ENCODE measurements at regions not wholly inside any gene's neighbourhood (a gene's known extent, or its start where the extent isn't known, plus 50 kb on each side); places are given as distances from the start of the nearest gene placed in this dataset.

DNA sequence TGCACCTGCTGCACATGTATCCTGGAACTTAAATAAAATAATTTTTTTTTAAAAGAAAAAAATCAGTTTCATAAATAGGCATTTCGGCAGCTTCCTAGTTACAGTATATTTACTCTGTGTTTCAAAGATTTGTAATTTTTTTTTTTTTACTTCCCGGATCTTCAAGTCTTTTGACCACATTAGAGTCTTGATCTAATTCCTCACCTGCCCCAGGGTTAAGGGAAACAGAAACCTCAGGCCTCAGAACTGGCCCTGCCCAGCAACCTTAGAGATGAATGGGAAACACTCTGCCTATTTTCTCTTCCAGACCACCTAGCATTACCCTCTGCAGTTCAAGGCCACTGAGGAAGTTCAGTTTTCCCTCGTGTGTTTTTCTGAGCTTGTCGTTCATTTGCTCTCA is 304.0 kb downstream of the MAF start:
- DNase-seq, result no peak
- intact Hi-C loops (cut with DNase I), result no loop called here
- no peak for ATAC-seq (ENCODE audit: poor library complexity)

DNA sequence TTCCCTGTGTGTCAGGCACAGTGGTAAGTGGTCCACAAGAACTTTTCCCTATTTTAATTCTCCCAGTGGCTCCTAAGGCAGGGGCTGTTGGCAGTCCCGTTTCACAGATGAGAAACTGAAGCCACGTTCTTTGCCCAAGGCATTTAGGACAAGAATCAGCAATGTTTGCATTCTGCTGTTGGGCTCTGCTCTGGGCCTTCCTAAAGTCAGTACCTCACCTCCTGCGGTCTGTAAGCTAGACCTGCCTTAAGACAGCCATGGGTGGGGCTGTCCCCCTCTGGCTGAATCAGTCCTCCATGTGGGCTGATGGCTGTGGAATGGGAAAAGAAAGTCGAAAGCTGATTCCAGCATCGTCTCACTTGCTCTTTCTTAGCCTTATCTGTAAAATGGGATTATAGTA is 304.8 kb downstream of the MAF start:
- DNase-seq, result no peak
- intact Hi-C loops (cut with DNase I), result no loop called here
- ATAC-seq (ENCODE audit: poor library complexity), result no peak

DNA sequence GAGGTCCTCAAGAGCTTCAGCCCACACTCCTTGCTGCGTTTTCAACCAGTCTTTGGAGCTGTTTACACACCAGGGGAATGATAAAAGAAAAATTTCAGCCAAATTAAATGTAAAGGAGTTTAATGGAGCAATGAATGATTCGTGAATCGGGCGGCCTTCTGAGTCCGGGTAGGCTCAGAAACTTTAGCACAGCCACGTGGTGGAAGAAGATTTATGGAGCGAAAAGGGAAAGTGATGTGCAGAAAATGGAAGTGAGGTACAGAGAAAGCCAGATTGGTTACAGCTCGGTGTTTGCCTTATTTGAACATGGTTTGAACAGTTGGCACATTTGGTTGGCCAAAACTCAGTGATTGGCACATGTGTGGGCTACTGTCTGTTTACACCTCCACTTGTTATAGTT is 305.4 kb downstream of the MAF start:
- ATAC-seq (ENCODE audit: poor library complexity) (no peak), DNase-seq (no peak)
- intact Hi-C loops (cut with DNase I), result no loop called here

- DNase-seq (no peak), ATAC-seq (ENCODE audit: poor library complexity) (no peak)
- intact Hi-C loops (cut with DNase I), result no loop called here
Measured at GRCh38 chr16:79294568-79294967, 306.0 kb downstream of the MAF start.

DNA sequence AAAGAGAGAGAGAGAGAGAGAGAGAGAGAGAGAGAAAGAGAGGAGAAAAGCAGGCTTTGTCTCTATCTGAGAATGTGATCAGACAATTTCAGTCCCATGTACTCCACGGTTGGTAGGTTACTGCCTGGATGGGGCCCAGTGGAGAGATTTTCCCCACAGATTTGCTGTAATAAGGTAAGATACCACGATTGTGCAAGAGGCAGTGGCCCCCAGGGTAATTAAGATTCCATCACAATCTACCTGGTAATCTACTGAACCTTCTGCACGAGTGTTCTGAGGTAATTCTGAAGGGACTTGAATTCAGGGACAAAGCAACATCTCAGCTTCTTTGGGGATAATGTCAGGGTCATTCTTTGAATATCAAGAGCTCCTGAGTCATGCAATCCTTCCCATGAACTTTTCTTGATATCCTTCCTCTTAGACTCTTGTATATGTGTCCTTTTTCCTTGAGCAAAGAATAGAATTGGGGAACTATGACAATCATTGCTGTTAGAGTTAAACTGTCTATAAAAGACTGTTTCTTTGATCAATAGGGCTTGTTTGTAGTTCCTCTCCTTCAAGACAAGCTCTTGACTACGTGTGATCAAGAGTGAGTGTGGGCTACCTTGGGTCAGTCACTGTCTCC is 306.6 kb downstream of the MAF start:
- no peak for ATAC-seq (ENCODE audit: poor library complexity)
- intact Hi-C loops (cut with DNase I), result no loop called here
- no peak for DNase-seq

GRCh38 chr16:79288066-79288465 is 312.5 kb downstream of the MAF start:
- intact Hi-C loops (cut with DNase I), result no loop called here
- DNase-seq, result no peak

DNA sequence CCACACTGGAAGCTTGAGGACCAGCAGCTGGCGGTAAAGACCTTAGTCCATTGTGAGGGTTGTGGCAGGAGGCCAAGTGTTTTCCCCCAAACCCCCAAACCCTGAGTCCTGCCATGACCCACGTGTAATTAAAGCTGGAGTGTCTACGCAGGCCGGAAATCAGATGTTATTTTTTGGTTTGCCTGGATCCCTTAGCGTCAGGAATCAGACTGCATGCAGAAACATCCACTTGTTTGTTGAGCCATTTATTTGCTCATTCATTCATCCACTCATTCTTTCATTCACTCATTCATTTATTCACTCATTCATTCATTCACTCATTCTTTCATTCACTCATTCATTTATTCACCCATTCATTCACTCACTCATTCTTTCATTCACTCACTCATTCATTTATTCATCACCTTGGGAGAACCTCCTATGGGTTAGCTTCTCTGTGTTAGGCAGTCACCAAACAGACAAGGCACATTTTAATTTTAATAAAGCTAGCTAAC is 313.1 kb downstream of the MAF start:
- DNase-seq, result no peak
- intact Hi-C loops (cut with DNase I), result no loop called here
- ATAC-seq (ENCODE audit: poor library complexity), result peak; percentile 9

More at GRCh38 chr16:79288066-79288465, 312.5 kb downstream of the MAF start:
- no peak for ATAC-seq (ENCODE audit: poor library complexity)

GRCh38 chr16:79286646-79287423 is 313.7 kb downstream of the MAF start:
- intact Hi-C loops (cut with DNase I), result no loop called here
- ATAC-seq (ENCODE audit: poor library complexity), result peak; percentile 80
- DNase-seq, result peak; percentile 66

DNA sequence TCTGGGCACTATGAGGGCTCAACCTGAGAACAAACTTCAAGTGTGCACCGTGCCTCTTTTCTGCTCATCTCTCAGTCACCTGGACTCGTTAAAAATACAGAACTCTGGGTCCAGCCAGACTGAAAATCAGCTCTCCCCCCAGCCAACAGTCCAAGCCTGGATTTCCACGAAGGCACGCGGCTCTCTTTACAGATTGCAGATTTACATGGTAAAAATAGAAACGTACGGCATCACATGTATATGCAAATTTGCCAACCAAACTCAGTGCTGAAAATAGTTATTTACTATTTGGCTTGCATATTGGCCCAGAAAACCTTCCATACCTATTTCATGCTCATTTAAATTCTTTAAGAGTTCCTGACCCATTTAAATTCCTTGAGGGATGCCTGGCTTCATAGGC is 315.8 kb downstream of the MAF start:
- ATAC-seq (ENCODE audit: poor library complexity) (peak; percentile 76), DNase-seq (no peak)
- intact Hi-C loops (cut with DNase I), result no loop called here

GRCh38 chr16:79283578-79283977 is 317.0 kb downstream of the MAF start:
- intact Hi-C loops (cut with DNase I), result no loop called here
- DNase-seq, result no peak

GRCh38 chr16:79282806-79283205 is 317.7 kb downstream of the MAF start:
- ATAC-seq (ENCODE audit: poor library complexity) (no peak), DNase-seq (no peak)
- intact Hi-C loops (cut with DNase I), result no loop called here

More at GRCh38 chr16:79283578-79283977, 317.0 kb downstream of the MAF start:
- ATAC-seq (ENCODE audit: poor library complexity), result no peak

GRCh38 chr16:79278506-79278905 is 322.0 kb downstream of the MAF start:
- no peak for DNase-seq
- intact Hi-C loops (cut with DNase I), result no loop called here
- no peak for ATAC-seq (ENCODE audit: poor library complexity)

DNA sequence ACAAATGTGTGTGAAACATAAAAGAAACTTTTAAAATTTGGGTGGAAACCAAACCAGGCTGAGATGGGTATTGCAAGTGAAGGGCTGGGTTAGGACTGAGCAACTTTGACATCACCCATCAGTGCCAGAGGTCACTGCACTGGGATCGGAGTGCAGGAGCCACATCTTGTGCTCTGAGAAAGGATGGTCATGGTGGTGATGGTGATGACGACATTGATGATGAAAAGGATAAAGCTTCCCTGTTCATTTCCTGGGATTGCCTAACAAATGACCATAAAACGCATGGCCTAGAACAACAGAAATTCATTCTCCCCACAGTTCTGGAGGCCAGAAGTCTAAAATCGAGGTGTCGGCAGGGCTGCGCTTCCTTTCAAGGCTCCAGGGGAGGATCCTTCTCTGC is 324.0 kb downstream of the MAF start:
- intact Hi-C loops (cut with DNase I), result no loop called here
- DNase-seq (no peak), ATAC-seq (ENCODE audit: poor library complexity) (no peak)

- ATAC-seq (ENCODE audit: poor library complexity) (no peak), DNase-seq (no peak)
- intact Hi-C loops (cut with DNase I), result no loop called here
Measured at GRCh38 chr16:79274264-79274663, 326.3 kb downstream of the MAF start.

GRCh38 chr16:79272141-79272577 is 328.4 kb downstream of the MAF start:
- ATAC-seq (ENCODE audit: poor library complexity) (no peak), DNase-seq (no peak)
- intact Hi-C loops (cut with DNase I), result no loop called here

DNA sequence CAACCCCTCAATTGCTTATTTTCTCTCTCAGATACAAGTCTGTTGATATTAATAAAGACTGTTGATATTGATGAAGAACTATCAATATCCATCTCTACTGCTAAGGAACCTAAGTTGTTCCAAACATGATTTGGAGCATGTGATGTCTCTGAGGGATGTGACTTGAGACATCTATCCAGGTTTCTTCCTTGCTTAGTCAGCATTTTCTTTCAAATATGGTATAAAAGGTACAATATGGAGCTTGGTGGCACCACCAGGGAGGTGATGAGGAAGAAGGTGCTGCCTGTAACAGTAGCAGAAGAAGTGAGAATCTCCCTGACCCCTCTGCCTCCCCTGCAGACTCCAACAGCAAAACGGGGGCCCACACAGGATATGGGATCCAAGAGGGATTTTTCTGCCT is 329.0 kb downstream of the MAF start:
- intact Hi-C loops (cut with DNase I), result no loop called here
- DNase-seq (no peak), ATAC-seq (ENCODE audit: poor library complexity) (no peak)

DNA sequence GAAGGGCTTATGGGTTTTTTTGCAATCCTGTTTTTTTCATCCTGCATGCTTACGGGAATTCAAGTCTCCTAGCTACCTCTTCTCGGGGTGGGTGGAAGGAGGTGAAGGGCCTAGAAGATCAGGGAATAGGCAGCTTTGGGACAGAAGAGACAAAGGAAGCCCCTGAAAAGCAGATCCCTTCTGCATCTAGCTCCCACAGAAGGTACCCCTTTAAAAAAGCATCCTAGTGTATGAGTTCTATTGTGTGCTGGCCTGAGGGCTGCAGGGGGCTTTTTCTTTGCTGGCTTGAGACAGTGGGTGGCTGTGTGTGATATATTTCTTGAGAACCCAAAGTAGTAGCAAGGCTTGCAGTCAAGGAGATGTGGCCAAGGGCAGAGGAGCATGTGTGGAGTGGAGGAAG is 330.5 kb downstream of the MAF start:
- intact Hi-C loops (cut with DNase I), result no loop called here
- DNase-seq (no peak), ATAC-seq (ENCODE audit: poor library complexity) (no peak)

DNA sequence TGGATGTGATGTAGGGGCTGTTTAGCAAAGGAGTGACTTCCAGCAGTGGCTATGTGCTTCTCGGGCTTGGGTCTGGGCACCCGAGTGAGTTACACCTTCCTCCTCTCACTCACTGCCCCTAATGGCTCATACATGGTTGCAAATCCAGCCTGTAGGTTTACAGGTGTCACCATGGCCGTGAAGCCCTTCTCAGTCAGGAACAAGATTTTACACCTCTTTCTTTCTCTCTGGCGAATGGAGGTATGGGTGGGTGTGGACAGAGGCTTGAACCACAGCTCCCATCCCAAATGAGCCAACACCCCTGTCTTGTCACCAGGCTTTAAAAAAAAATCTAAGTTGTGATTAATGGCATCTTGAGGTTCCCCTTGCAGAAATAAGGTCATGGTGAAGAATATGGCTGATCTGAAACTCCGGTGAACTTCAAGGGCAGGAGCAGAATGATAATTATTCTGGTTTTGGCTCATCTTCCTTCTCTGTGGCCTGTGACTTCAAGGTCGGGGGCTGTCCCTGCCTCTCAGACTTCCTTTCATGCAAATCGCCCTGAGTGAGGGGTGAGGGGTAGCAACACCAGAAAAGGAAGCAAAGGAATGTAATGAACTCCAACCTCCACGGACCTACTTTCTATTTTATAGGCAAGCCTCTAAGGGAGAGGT is 331.2 kb downstream of the MAF start:
- ATAC-seq (ENCODE audit: poor library complexity) (no peak), DNase-seq (no peak)
- intact Hi-C loops (cut with DNase I), result loop anchor here (10.0 kb wide), 1 partner anchor 315 kb away; no protein-coding TSS in a partner anchor

DNA sequence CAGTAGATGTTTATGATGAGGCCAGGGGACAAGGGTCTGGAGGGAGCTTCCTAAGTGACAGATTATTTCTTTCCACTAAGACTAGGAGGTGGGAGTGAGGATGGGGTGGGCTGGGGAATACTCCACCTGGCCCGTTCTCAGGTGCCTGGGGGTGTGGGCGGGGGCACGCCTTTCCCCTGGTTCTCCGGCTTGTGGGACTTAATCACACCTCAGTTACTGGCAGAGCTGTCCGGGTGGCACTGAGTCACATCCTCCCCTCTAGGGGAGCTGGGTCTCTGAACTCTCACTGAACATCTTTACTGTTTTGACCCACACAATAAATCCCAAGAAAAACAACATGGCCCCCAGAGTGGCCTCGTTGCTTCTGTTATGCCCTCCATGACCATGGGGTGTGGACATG is 332.8 kb downstream of the MAF start:
- ATAC-seq (ENCODE audit: poor library complexity) (no peak), DNase-seq (no peak)
- intact Hi-C loops (cut with DNase I), result loop anchor here (10.0 kb wide), 1 partner anchor 317 kb away; no protein-coding TSS in a partner anchor

DNA sequence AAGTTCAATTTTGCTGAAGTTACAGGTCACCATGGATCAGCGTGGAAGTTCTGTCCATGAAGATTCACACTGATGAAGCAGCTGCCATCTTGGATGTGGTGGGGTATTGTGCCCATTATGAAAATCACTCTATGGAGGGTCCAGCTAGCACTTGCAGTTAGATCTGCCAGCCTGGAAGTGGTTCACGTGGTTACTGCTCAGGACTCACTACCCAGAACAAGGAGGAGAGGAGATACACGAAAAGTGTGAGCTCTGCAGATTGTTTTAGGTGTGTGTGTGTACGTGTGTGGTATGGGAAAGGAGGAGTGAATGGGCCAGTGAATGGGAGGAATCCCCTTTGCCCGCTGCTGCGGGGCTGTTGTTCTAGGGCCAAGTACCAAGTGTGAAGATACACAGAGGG is 333.4 kb downstream of the MAF start:
- ATAC-seq (ENCODE audit: poor library complexity), result no peak
- no peak for DNase-seq
- intact Hi-C loops (cut with DNase I), result loop anchor here (10.0 kb wide), 1 partner anchor 318 kb away; no protein-coding TSS in a partner anchor

Measured in Right ventricle myocardium superior (tissue), 1 donor.